GM18858 (cell line): ENCODE measurements at regions not wholly inside any gene's neighbourhood (a gene's known extent, or its start where the extent isn't known, plus 50 kb on each side); places are given as distances from the start of the nearest gene placed in this dataset.

ENCODE experiments used
- ATAC-seq: cut with Tn5 transposase; IDR thresholded peaks from one replicate; pipeline ENCODE4 v1.9.1; 2021; ENCODE audit not compliant: unreplicated experiment

DNA sequence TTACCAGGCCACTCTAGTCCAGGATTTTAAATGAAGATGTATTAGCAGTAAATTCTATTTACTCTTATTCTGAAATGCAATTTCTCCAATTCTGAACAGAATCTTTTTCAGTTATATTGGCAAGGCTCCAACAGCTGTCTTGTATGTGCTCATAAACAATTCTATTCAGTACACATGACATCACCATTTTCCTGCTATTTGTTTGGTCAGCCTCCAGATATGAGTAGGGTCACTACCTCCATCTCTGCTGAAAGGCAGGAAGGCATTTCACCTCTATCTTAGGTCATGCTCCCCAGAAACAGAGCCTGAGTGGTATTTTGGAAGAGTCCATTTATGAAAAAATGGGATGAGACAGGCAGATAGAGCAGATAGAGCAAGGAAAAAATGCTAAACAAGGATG lies 151.1 kb upstream of the ADGRL3 start:
- no peak for ATAC-seq

DNA sequence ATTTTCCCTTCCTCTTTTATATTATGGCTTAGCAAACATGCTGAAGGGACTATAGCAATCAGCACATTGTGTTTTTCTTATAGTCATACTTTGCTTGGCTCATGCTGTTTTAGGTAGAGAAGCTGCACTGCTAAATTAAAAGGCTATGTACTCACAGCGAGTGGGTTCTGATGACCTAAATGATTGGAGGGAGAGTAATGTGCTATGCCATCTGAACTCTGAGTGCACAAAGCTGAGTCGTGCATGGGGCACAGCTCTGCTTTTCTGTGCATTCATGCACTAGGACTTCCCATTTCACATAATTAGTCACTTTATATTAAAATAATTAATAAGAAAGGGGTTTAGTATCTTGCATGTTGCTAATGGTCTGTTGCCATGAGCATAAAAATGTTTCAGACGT lies 132.7 kb upstream of the ADGRL3 start:
- ATAC-seq: no peak

- no peak for ATAC-seq
Observed at GRCh38 chr4:61068060-61068459, 132.1 kb upstream of the ADGRL3 start.

DNA sequence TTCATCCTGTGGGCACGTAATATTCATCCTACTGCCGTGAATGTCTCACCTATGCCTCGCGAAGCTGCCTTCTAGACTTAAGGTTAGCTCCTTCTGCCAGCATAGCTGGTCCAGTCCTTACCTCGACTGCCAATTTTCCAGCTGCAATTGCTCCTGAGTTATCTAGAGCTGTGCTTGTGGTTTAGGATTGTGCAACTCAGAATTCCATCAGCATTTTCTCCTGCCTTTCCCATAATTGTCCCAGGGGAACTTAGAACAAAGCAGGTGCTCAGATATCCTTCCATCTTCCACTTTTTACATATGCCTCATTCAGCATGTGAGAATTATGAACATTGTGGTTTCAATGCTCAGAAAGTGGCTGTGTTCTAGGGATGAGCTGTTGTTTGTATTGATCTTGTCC lies 131.4 kb upstream of the ADGRL3 start:
- no peak for ATAC-seq

GRCh38 chr4:61070269-61070668 lies 129.9 kb upstream of the ADGRL3 start:
- ATAC-seq: no peak

DNA sequence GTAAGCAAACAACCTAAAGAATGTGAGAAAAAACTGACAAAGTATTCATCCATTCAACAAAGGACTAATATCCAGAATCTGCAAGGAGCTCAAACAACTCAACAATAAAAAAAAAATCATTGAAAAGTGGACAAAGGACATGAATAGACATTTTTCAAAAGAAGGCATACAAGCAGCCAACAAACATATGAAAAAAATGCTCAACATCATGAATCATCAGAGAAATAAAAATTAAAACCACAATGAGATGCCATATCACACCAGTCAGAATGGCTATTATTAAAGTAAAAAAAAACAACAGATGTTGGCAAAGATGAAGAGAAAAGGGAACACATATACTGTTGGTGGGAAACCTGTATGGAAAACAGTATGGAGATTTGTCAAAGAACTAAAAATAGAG lies 120.7 kb upstream of the ADGRL3 start:
- ATAC-seq: no peak

GRCh38 chr4:61079976-61080375 lies 120.2 kb upstream of the ADGRL3 start:
- ATAC-seq: no peak

- ATAC-seq: no peak
Observed at GRCh38 chr4:61085534-61085933, 114.6 kb upstream of the ADGRL3 start.

- no peak for ATAC-seq
Observed at GRCh38 chr4:61086357-61086756, 113.8 kb upstream of the ADGRL3 start.

DNA sequence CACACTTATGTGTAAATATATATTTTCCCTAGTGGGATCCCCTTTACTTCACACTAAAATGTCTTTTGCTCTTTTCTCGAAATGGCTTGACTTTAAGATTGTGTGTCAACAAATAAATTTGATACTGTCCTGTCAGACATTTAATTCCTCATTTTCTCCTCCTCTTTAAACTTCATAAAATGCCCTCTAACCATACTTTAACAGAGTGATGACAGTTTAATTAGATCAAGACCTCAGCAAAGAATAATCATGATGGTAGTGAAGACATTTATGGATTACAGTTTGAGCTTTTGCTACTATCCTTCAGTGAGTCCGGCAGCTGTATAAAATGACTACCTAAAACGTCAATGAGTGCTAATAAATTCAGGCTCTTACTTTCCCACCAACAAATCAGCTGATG lies 113.1 kb upstream of the ADGRL3 start:
- ATAC-seq: no peak

GRCh38 chr4:61094854-61095598 lies 105.1 kb upstream of the ADGRL3 start:
- ATAC-seq: no peak

- no peak for ATAC-seq
Observed at GRCh38 chr4:61128682-61129081, 71.4 kb upstream of the ADGRL3 start.

DNA sequence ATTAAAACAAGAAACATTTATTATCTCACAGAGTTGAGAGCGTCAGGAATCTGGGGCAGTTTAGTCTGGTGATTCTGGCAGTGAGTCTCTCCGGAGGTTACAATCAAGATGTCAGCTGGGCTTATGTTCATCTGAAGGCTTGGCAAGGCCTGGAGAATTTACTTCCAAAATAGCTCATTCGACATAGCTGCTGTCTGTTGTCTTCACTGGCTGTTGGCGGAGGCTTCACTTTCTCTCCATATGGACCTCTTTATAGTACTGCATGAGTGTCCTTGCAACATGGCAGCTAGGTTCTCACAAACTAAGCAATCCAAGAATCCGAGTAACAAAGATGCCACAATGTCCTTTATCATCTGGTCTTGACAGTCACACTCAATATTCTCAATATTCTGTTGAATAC lies 70.2 kb upstream of the ADGRL3 start:
- ATAC-seq: no peak

- ATAC-seq: no peak
Observed at GRCh38 chr4:61143461-61143860, 56.7 kb upstream of the ADGRL3 start.

- no peak for ATAC-seq
Observed at GRCh38 chr4:61149278-61149677, 50.8 kb upstream of the ADGRL3 start.
